Activated gamma-delta T cell (primary cell): ENCODE measurements at regions not wholly inside any gene's neighbourhood (a gene's known extent, or its start where the extent isn't known, plus 50 kb on each side); places are given as distances from the start of the nearest gene placed in this dataset.

Experiments used
- DNase-seq: peaks from one replicate; lab custom pipeline; 2025; lab: John Stamatoyannopoulos, UW

DNA sequence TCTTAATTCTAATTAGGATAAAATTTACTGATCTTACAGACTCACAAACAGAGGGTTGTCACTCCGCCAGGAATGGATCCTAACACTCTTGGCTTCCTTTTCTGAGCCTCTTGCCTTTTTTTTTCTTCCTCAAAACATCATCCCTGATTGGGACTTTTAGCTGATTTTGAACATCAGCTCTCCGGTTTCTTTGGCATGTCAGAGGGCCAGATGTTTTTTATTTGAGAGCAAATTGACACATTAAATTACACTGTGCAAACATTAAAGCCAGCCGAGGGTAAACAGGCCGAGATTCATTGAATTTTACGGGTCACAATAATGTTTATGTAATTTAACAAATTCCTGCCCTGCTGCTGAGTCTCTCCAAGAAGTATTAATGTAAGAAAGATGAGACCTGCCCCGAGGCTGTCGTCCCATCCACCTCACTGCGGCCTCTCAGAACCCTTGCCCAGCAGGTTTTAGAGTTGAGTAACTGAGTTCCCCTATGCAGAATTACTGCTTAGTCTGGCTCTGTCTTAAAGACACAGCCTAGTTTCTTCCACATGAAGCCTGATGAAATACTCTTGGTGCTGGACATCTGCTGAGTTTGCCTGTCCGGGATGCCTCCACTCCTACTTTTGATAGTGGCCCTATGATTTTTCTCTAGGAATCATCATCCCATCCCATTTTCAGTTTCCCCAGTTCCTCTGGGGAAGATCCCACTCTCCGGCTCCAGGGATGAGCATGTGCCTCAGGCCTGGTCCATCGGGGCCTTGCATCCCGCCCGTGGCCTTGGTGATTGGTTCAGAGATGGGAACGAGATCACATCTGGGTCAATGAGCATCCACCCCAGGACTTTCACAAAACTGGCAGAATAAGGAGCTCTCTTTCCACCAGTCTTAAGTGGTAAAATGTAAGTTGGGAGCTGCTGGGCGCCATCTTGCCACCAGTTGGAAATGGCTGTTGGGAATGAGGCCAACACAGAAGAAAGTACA, 226.6 kb upstream of the TLE3 start:
- DNase-seq: no peak

DNA sequence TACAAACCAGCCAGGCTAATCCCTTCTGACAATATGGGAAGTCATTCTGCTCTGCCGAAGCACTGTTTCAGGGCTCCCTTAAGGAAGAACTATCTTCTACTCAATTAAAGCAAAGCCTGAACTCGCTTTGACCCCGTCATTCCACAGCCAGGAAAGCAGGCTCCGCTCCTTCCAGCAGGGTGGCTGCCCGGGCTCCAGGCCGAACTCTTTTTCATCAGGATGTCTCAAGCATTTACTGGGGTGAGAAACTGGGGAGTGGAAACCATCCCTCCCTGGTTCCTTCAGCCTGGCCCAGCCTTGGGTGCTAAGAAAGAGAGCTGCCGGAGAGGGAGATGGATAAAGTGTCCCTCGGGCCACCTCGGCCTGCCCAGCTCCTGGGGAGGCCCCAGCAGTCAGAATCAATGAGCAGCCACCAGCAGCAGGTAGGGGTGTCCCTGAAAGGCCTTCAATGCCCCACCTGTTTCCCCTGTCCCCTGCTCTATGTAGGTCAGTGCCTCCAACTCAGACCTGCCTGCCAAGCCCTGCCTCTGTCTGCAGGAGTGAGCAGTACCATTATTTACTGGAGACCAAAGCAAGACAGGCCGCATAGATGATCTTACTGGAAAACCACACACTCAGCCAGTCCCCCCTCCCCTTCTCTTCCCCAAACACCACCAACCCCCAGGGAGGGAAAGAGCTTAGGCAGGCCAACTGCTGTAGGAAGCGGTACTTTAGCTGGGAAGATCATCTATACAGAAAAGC, 225.6 kb upstream of the TLE3 start:
- no peak for DNase-seq

DNA sequence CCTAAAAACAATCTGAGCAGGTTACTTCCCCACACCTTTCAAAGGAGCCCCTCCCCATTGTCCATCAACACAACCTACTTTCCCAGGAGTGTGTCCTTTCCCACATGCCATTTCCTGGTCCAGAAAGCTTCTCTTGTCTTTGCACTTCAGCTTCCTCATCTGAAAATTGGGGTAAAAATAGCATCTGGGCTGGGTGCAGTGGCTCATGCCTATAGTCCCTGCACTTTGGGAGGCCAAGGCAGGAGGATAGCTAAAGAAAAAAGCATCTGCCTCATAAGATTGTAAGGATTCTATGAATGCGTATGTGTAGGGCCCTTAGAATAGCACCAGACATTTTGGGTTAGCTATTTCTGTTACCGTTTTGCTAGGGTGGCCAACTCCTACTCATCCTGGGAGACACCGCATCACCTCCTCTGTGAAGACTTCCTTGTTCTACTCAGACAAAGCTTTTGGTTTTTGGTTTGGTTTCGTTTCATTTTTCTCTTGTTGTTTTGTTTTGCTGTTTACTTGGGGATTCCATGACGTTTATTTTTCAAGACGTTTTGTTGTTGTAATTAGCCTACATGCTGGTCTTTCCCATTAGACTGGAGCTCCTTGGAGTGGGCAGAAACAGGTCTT, 224.4 kb upstream of the TLE3 start:
- no peak for DNase-seq

DNA sequence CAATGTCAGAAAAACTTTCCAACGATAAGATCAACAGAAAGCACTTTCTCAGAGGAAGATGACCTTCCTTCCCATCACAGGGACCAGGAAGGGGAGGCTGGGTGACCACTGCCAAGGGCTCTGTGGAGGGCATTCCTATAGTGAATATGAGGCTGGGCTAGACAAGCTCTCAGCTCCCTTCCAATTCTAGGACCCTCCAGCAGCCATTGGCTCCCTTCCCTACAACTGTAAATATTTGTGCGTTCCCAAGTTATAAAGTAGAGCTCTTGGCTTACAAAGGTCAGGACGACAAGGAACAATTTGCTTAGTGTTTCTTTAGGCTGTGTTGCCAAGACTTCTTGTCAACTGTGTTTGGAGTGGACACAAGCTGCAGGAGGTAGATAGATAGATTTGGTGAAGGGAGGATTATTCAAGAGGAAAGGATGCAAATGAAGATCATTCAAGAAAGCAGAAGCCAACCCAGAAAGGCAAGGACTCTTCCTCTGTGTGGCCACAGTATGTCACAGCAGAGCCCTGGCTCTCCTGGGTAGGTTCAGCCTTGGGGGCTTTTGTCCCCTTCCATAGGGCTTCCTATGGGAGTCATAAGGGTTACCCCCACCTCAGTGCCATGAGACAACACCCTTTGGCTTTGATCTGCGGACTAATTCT, 223.6 kb upstream of the TLE3 start:
- DNase-seq: no peak

DNA sequence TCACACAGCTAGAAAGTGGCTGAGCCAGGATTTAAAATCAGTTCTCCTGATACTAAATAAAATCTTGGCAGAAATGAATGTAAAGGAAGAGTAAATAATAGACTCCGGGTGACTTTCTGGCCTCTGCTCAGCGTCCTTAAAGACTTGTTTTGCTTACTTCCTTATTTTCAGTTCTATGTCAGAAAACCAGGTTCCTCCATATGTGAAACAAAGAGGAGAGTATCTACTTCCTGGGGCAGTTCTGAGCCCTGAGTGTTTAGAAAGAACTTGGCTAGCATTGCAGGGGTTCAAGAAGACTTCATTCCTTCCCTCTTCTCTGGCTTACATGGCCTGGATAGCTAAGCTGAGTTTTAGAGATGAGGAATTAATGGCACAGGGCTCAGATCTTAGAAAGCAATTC, 222.8 kb upstream of the TLE3 start:
- DNase-seq: no peak

DNA sequence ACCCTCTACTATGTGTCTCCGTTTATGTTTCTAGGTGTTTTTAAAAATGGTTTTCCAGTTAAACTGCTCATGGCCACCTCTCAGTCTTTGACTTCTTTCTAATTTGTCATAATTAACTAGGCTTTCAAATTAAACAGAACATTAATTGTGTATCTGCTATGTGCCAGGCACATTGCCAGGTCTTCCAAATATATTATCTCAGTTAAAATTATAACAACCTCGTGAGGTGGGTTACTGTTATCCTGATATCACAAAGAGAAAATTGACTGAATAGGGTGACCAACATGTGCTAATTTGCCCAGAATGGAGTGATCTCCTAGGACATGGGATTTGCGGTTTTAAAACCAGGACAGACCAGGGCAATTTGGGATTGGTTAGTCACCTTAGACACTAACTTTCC, 222.4 kb upstream of the TLE3 start:
- no peak for DNase-seq

DNA sequence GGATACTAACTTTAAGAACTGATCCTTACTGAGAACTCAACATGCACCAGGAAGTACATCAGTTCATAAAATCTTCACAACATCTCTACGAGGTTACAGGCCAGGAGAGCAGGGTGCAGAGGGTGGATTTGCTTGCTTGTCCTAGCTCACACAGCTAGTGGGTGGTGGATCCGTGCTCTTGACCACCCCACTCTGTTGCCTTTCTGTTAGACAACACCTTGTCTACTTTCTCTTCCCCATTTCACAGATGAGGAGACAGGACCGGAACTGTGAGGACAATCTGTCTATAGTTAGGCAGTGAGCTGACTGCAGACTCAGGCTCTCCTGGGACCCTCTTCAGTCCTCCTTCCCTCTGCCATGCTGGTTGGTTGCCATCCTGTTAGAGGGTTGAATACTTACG, 221.7 kb upstream of the TLE3 start:
- no peak for DNase-seq

DNA sequence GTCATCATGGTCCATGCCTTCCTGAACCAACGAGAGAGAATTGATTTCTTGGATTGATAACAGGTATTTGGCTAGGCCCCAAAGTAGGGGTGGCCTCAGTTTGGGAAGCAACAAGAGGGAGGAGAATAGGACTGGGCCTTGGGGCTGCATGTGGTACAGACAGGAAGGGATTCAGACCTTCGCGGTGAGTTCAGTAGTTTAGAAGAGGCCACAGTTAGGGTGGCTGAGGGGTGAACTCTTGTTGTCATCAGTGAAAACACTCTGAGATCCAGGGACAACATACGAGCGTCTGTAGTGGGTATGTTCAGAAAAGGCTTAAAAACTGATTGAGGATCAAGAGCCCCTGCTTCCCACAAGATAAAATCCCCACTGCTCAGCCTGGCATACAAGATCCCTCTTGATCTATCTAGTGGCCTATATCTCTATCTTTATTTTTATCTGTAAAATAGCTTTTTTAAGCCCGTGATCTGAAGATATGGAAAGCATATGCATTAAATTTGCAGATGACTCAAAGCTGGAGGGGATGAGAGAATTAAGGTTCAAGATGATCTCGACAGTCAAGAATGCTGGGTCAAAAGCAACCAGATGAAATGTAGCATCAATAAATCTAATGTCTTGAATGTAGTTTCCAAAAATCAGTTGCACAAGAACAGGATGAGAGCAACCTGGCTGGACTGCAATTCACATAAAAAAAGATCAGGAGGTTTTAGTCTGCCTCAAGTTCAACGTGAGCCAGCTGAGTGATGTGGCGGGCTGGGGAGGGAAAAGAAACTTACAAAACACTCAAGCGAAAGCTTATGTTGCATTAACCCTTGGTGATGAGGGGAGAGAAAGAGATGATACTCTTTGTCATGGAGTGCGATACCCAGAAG, 221.1 kb upstream of the TLE3 start:
- no peak for DNase-seq

DNA sequence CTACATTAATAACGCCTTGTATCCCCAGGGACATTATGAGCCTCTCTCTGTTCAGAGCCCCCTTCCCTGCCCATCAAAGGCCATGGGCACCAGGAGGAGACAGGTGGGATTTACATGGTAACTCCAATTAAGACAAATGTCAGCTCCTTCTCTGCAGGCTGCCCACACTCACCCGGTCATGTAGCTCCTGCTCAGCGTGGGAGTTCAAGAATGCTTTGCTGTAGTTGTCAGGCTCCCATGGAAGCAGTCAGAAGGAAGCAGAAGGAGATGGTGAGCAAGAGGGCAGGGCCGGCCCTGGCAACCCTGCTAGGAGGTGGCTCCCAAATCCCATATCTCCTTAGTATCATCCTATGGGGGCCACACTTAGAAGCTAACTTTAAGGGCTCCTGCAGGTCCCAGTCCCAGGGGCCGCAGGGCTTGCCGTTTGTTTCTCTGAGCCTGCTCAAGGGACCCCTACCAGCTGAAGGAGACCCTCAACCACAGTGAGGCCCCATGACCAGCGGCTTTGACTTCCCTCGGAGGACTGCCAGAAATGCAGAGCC, 218.4 kb upstream of the TLE3 start:
- DNase-seq: no peak

DNA sequence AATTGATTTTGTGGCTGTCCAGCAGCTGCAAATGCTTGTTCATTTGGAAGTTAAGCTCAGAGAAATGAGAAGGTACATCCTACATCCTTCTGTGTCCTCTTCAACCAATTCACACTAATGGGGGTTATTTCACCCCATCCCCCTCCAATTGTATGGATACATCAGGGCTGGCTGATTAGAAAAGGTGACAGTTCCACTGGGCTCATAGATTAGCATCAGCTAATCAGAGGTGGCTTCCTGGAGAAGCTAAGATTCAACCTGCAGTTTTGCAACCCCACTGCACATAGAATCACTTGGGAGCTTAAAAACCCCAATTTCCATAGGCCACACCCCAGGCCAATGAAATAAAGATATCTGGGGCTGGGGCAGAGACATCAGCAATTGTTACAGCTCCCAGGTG, 217.7 kb upstream of the TLE3 start:
- DNase-seq: no peak

DNA sequence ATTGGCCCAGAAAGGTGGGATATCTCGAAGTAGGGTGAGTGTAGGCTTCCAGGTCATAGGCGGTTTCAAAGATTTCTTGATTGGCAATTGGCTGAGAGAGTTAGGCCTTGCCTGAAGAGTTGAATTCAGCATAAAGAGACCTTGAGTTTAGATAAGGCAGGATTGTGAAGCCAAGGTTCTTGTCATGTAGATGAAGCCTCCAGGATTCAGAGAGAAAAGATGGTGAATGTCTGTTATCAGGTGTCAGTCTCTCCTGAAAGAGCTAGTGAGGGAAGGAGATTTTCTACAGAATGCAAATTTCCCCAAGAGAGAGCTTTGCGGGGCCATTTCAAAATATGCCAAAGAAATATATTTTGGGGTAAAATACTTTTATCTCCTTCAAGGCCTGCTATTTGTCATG, 217.0 kb upstream of the TLE3 start:
- no peak for DNase-seq

DNA sequence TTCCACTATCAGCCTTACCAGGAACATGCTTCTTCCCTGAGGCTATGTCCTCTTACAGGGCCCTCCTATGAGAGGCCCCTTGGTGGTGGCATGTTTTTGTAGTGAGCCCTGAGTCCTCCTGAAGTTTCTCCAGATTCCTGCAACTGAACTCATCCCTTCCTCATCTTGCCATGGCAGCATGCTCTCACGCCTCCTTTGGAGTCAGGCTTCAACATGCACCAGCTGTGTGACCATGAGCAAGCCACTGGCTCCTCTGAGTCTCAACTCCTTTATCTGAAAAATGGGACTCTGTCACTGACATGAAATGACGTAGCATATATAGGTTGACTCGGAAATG, 216.3 kb upstream of the TLE3 start:
- no peak for DNase-seq

DNA sequence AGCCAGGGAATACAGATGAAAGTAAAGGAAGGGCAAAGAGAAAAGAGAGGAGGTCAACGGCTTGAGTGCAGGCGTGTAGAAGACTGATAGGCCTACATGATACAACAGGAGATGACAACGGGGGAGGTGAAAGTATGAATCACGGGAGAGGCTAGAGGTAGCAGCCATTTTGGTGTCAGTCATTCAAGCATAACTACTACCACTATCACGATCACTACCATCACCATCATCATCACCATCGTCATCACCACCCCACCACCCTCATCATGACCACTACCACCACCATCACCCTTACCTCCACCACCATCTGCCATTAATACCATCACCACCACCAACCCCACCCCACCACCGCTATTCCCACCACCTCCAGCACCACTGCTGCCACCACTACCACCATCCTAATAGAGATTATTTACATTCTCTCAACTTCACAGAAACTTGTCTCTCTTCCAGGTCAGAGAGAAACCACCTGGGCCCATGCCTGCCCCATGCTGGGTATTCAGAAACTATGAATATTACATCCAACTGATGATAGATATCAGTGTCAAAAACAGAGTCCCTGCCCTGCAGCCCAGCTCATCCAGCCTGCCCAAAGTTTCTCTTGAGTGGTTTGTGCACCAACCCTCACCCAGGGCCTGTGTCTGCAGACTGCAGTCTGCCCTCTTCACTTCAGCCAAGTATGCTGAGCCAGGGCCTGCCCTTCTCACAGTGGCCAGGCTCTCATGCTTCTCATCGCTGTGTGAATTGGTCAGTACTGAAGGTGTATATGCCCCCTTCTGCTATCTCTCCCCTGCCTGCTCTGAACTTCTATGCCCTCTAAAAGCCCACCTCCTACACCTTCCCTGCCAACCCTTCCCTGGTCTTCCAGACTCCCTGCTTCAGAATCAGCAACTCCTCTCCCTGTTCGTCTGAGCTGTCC, 215.6 kb upstream of the TLE3 start:
- DNase-seq: no peak

DNA sequence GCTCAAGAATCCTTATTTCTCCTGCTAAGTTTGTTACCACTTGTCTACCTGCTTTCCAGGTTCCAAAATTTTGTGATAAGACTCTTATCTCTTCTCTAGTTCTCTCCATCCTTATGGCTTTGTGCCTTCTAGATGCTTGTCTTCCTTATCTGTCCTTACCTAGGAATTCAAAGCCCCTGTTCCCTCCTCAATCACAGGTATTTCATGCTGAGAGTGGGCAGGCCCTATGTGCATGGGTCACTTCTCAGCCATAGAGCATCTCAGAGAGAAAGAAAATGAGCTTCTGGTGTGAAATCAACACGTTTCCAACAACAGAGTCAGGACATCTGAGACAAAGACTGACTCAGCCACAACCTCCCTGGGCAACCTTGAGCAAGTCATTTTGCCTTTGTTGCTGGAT, 214.1 kb upstream of the TLE3 start:
- no peak for DNase-seq

DNA sequence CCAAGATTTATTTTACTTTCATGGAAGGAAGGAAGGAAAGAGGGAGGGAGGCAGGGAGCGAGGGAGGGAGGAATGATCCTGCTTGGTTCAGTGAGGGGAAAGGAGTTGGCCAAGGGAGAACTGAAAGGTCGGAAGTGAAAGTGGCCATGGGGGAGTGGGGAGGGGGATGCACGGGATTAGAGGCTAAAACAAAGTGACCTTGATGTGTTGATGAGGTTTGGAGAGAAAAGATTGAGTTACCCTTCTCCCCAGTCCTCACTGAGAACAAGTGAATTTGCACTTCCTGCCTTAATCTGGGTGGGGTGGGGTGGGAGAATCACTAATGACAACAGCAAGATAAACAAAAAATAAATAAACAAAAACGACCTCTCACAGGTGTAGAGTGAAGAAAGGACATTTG, 212.0 kb upstream of the TLE3 start:
- no peak for DNase-seq

DNA sequence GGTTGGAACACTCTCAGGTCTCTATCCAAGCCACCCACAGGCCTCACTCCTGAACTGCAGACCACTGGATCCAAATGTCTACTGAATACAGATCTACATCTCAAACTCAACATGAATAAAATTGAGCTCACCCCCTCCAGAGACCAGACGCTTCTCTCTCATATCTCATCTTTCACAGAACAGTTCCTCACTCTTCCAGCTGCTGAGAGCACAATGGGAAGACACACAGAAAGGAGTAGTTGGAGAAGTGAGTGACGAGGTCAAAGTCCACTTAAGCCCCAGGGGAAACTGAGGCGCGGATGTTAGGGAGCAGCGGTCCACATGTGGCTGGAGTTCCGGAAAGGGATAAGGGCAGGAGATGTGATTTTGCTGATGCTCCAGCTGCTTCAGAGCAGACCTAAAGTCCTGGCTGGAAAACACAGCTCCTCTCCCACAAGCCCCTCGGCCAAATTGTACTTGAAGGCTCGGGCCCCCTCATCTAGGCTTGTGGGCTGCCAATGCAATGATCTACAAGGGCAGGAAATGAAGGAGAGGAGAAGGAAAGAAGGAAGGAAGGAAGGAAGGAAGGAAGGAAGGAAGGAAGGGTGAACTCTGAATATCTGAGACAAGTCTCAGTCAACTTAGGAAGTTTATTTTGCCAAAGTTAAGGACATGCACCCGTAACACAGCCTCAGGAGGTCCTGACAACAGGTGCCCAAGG, 211.2 kb upstream of the TLE3 start:
- no peak for DNase-seq

DNA sequence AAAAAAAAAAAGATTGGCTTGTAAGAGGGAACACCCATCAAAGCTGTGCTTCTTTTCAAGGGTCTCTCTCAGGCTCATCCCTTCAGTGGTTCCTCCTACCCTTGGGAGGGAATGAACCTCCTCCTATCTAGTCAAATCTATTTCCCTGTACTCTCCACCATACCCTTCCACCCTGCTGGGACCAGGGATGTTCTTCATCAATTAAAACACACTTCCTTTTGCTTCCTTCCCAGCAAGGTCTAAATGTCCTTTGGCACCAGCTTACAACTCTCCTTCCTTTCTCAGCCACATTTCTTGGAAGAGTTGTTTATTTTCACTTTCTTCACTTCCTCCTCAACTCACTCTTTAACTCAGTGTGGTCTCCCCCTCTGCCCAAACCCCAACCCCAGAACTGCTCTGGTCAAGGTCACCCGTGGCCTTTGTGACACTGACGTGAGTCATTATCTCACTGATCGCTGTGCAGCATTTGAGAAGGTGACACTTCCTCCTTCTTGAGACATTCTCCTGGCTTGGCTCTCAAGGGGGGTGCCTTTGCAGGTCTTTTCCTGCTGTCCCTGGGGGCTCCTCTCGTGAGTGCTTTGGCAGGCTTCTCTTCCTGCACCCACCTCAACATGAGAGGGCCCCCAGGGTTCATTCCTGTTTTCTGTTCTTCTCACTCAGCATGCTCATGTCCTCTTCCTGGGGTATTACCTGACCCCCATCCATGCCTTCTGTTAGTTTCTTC, 210.5 kb upstream of the TLE3 start:
- no peak for DNase-seq

DNA sequence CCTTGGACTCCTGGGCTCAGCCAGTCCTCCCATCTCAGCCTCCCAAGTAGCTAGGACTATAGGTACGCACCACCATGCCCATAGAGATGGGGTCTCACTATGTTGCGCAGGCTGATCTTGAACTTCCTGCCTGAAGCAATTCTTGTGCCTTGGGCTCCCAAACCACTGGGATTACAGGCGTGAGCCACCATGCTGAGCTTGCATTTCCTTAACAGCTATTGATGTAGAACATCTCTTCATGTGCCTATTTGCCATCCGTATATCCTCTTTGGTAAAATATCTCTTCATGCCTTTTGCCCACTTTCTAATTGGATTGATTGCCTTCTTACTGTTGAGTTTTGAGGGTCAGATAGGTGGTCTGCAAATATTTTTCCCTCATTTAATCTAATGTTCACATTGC, 208.9 kb upstream of the TLE3 start:
- DNase-seq: no peak

DNA sequence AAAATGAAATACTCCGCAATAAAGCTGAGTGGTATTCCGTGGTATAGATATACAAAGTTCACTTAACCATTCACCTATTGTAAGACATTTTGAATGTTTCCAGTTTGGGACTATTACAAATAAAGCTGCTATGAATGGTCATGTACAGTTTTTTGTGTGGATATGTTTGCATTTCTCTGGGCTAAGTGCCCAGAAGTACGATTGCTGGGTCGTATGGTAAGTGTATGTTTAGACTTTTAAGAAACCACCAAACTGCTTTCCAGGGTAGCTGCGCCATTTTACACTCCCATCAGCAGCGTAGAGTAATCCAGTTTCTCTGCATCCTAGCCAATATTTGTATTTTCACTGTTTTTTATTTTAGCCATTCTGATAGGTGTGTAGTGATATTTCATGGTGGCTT, 208.4 kb upstream of the TLE3 start:
- no peak for DNase-seq
